ENCODE measurements at regions not wholly inside any gene's neighbourhood (a gene's known extent, or its start where the extent isn't known, plus 50 kb on each side); places are given as distances from the start of the nearest gene placed in this dataset.
"Not testable (repeated sequence)": the region's sequence is repeated elsewhere in the genome, so short reads cannot be mapped to it uniquely, and the experiment has no call there.

DNA sequence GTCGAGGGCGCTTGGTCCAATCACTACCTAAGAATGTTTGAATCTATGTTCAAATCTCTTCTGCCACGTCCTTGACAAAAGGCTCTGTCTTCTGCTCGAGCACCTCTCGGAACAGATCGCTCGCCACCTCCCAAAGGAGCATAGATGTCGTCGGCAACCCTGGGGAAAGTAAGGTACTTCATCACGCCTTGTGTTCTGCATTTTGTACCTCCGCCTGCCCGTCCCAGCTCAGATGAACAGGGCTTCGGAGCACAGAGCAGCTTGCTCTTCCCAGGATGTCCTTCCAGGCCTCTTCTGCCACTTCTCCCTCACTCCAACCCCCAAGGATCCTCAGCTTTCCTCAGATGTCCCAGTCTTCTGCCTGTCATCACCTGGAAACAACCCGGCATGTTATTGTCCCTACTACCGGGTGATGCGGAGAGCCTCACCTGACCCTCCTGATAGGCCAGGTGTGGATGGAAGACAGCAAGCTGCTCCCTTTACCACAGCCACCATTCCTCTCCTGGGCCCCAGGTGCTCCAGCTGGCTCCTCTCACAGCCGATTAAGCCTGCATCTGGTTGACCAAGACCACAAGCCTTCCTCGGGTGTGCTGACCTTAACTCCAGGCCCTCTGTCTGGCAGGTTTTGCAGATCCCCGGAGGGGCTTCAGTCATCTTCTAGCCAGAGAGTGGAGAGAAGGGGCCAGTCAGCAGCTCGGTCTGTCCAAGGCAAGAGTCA lies 270.5 kb downstream of the FAM43A start:
- DNase-seq (ENCODE audit: extremely low read depth, low read depth) = no peak
- TF ChIP-seq, protein P1, sequence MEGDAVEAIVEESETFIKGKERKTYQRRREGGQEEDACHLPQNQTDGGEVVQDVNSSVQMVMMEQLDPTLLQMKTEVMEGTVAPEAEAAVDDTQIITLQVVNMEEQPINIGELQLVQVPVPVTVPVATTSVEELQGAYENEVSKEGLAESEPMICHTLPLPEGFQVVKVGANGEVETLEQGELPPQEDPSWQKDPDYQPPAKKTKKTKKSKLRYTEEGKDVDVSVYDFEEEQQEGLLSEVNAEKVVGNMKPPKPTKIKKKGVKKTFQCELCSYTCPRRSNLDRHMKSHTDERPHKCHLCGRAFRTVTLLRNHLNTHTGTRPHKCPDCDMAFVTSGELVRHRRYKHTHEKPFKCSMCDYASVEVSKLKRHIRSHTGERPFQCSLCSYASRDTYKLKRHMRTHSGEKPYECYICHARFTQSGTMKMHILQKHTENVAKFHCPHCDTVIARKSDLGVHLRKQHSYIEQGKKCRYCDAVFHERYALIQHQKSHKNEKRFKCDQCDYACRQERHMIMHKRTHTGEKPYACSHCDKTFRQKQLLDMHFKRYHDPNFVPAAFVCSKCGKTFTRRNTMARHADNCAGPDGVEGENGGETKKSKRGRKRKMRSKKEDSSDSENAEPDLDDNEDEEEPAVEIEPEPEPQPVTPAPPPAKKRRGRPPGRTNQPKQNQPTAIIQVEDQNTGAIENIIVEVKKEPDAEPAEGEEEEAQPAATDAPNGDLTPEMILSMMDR (IDR thresholded peaks at IDR 0.05; ENCODE audit: low read depth, low read length) = no peak

DNA sequence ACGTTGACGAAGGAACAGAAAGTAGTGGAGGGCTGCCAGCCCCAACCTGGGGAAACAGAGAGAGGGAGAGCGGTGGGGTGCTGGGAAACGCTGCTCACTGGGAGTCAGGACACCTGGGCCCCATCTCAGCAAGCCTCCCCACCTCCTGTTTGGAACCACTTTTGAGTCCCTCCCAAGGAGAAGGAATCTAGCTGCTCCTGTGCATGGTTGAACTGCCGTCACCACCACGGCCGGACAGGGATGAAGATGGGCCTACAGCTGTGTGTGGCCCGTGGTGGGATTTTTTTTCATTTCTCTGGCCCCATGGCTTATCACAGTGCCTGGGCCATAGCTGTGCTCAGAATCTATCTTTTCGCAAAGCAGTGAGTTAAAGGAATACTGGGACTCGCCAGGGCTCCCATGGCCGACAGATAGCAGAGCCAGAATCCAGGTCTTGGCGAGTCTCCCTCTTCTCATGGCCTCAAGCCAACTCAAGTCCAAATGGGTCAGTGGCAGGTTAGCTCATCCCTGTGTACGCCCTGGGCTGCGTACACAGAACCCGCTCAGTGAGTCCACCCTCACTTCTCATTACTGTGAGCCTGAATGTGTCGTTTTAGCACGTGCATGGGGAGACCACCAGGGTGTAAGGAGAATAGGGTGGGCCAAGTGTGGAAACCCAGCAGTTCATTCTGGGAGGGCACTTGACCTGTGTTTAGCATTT lies 271.2 kb downstream of the FAM43A start:
- TF ChIP-seq, protein P1 (IDR thresholded peaks at IDR 0.05; ENCODE audit: low read depth, low read length) = no peak
- DNase-seq (ENCODE audit: extremely low read depth, low read depth) = no peak

DNA sequence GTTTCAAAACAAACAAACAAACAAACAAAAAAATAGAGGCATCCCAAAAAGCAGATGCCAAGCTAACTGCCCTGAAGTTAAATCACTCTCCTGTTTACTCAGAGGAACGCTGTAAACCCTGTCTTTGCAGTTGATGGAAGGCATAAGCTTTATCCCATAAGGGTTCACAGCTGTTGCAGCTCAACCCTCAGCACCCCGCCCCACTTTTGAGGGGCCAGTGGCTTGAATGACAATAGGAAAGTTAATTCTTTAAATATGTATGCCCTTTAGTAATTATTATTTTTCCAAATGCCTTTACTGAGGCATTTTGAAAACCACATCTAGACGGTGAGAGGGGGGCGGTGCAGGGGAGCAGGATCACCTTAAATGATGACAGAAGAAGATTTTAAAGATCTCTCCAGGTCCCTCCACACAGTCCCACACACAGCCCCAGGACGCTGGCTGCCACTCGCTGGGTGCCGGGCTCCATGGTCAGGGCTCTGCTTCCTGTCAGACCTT lies 272.1 kb downstream of the FAM43A start:
- TF ChIP-seq, protein P1 (IDR thresholded peaks at IDR 0.05; ENCODE audit: low read depth, low read length) = no peak
- DNase-seq (ENCODE audit: extremely low read depth, low read depth) = no peak

DNA sequence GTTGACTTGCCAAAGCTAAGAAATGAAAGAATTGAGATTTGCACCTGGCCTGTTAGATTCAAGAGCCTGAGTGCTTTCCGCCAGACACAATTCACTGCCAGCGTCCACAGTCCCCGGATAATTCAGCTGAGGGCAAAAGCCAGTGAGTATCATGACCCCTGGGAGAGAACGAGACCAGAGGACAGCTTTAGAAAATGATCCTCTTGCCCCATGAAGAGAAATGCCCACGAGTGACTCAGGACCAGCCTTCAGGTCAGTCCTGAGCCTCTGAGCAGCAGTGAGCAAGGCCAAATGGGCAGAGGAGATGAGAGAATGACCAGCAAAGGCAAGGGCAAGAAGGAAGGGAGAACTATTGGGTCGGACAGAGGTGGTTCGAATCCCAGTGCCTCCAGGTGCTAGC lies 273.5 kb downstream of the FAM43A start:
- no peak for DNase-seq (ENCODE audit: extremely low read depth, low read depth)
- TF ChIP-seq, protein P1 (IDR thresholded peaks at IDR 0.05; ENCODE audit: low read depth, low read length) = no peak

- DNase-seq (ENCODE audit: extremely low read depth, low read depth) = not testable (repeated sequence)
Measured at GRCh38 chr3:194959666-194960065, 274.0 kb downstream of the FAM43A start.

GRCh38 chr3:194960446-194961032 lies 274.9 kb downstream of the FAM43A start:
- DNase-seq (ENCODE audit: extremely low read depth, low read depth) = no peak
- TF ChIP-seq, protein P1 (IDR thresholded peaks at IDR 0.05; ENCODE audit: low read depth, low read length) = no peak

GRCh38 chr3:194961149-194961548 lies 275.5 kb downstream of the FAM43A start:
- DNase-seq (ENCODE audit: extremely low read depth, low read depth) = no peak
- TF ChIP-seq, protein P1 (IDR thresholded peaks at IDR 0.05; ENCODE audit: low read depth, low read length) = no peak

Data from AG09319 (cell line).